Smooth muscle cell (in vitro differentiated cells): ENCODE measurements at regions not wholly inside any gene's neighbourhood (a gene's known extent, or its start where the extent isn't known, plus 50 kb on each side); places are given as distances from the start of the nearest gene placed in this dataset.
"Not testable (repeated sequence)": the region's sequence is repeated elsewhere in the genome, so short reads cannot be mapped to it uniquely, and the experiment has no call there.

ENCODE experiments used
- DNase-seq: peaks from one replicate; lab custom pipeline; 2025; ENCODE audit not compliant: unreplicated experiment; lab: John Stamatoyannopoulos, UW
- H2AFZ ChIP-seq: fragments of 200-600 bp; sonication (generic); 2 replicates; pipeline ENCODE4 v1.6.0; 2016; ENCODE audit warnings: antibody characterized with exemption, low read depth, mild to moderate bottlenecking
- H3F3A ChIP-seq: fragments of 200-600 bp; sonication (generic); 2 replicates; pipeline ENCODE4 v1.6.0; 2017; ENCODE audit warnings: antibody characterized with exemption, low read depth
- H3K27ac ChIP-seq: fragments of 200-600 bp; sonication (generic); 2 replicates; pipeline ENCODE4 v1.5.1; 2016; ENCODE audit warnings: low read depth, mild to moderate bottlenecking
- H3K27me3 ChIP-seq: fragments of 200-600 bp; sonication (generic); 2 replicates; pipeline ENCODE4 v1.6.1; 2016; ENCODE audit warnings: low read depth, mild to moderate bottlenecking
- H3K36me3 ChIP-seq: fragments of 200-600 bp; sonication (generic); 2 replicates; pipeline ENCODE4 v1.5.1; 2016; ENCODE audit warnings: low read depth
- H3K4me1 ChIP-seq: fragments of 200-600 bp; sonication (generic); 2 replicates; pipeline ENCODE4 v1.5.1; 2016; ENCODE audit warnings: low read depth
- H3K4me2 ChIP-seq: fragments of 200-600 bp; sonication (generic); 2 replicates; pipeline ENCODE4 v1.6.0; 2016; ENCODE audit warnings: mild to moderate bottlenecking
- H3K4me3 ChIP-seq: fragments of 200-600 bp; sonication (generic); 2 replicates; pipeline ENCODE4 v1.5.1; 2016; ENCODE audit warnings: mild to moderate bottlenecking
- H3K79me2 ChIP-seq: fragments of 200-600 bp; sonication (generic); 2 replicates; pipeline ENCODE4 v1.6.0; 2016; ENCODE audit warnings: low read depth, mild to moderate bottlenecking
- H3K9ac ChIP-seq: fragments of 200-600 bp; sonication (generic); 2 replicates; pipeline ENCODE4 v1.6.0; 2016; ENCODE audit warnings: low read depth
- H3K9me3 ChIP-seq: fragments of 200-600 bp; sonication (generic); replicated peaks from 2 replicates; pipeline ENCODE4 v1.5.1; 2016; ENCODE audit warnings: low read depth
- H4K20me1 ChIP-seq: fragments of 200-600 bp; sonication (generic); 2 replicates; pipeline ENCODE4 v1.6.0; 2016; ENCODE audit warnings: low read depth
- WGBS: methylation state at CpG from one replicate; pipeline ENCODE4 v1.1.7; 2016; ENCODE audit warnings: low lambda C conversion rate; 5-methylcytosine and 5-hydroxymethylcytosine counted together
- TF ChIP-seq, protein P1 (sequence below): fragments of 200-600 bp; sonication (generic); IDR thresholded peaks from 2 replicates; pipeline ENCODE4 v1.5.1; 2017; ENCODE audit warnings: borderline replicate concordance, mild to moderate bottlenecking, antibody characterized with exemption; ENCODE audit not compliant: insufficient read depth, poor library complexity, severe bottlenecking

DNA sequence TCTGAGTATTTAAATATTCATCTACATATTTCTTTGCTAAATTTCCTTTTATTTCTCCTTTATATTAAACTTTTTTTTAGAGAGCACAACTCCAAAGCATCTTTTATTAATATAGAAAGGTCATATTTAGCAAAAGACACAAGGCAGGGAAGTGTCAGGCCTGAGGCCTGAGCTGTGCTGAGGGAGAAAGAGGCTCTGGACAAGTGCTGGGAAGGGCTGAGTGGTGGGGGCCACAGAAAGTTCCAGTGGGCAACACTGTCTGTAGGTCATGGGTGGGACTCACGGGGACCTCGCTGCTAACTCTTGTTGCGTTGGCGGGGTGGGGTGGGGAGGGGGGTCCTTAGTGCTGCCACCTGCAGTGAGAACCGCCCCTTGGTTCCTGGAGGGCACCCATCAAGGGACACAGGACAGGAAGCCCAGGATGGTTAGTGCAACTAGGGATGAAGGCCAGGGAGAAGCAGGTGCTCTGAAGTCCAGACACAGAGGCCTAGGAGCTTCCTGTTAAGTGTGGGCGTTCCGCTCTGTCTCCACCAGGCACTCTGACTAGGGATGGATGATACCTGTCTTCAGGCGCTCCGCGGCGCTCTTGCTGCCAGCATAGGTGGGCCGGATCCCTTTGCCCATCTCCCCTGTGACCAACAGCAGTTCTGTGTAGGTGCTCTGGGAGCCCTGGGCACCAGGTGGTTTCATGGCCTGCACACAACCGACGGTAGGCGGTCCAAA lies 1510.5 kb downstream of the FOXD4L5 start:
- H3K4me2 ChIP-seq, H3F3A ChIP-seq, H3K4me1 ChIP-seq, H3K9ac ChIP-seq, H3K4me3 ChIP-seq, DNase-seq, H2AFZ ChIP-seq, H3K27ac ChIP-seq, H3K79me2 ChIP-seq, H4K20me1 ChIP-seq, H3K9me3 ChIP-seq, H3K27me3 ChIP-seq, H3K36me3 ChIP-seq: not testable (repeated sequence)
- WGBS = 79% methylated on average over 14 of the region's 15 CpGs

- H2AFZ ChIP-seq, H3K27ac ChIP-seq, H3K27me3 ChIP-seq, H3K4me1 ChIP-seq, DNase-seq, H3K79me2 ChIP-seq, H3K9me3 ChIP-seq, H3K36me3 ChIP-seq, H3F3A ChIP-seq, H4K20me1 ChIP-seq, H3K4me2 ChIP-seq, H3K4me3 ChIP-seq, H3K9ac ChIP-seq: not testable (repeated sequence)
- WGBS = 77% methylated on average over 13 of the region's 13 CpGs
Measured at GRCh38 chr9:63762230-63762629, 1522.8 kb downstream of the FOXD4L5 start.

GRCh38 chr9:63729021-63729420 lies 1556.0 kb downstream of the FOXD4L5 start:
- WGBS = 74% methylated on average over 4 of the region's 4 CpGs
- not testable (repeated sequence) for H4K20me1 ChIP-seq, H3K9ac ChIP-seq

GRCh38 chr9:63728287-63728686 lies 1556.7 kb downstream of the FOXD4L5 start:
- no peaks in the 10 kb centered on the region for H3K27me3 ChIP-seq
- no peak overlapping the region for H3K27ac ChIP-seq
- DNase-seq = no peak
- H3K9ac ChIP-seq = no peak overlapping the region
- H3K4me1 ChIP-seq = no peaks in the 10 kb centered on the region
- no peaks in the 10 kb centered on the region for H3K36me3 ChIP-seq
- H3F3A ChIP-seq = no peaks in the 10 kb centered on the region
- no peak overlapping the region for H3K4me3 ChIP-seq
- H2AFZ ChIP-seq = no peak overlapping the region
- no peak overlapping the region for H3K4me2 ChIP-seq
- 67% methylated on average over 3 of the region's 3 CpGs for WGBS
- no peaks in the 10 kb centered on the region for H4K20me1 ChIP-seq
- TF ChIP-seq, protein P1, sequence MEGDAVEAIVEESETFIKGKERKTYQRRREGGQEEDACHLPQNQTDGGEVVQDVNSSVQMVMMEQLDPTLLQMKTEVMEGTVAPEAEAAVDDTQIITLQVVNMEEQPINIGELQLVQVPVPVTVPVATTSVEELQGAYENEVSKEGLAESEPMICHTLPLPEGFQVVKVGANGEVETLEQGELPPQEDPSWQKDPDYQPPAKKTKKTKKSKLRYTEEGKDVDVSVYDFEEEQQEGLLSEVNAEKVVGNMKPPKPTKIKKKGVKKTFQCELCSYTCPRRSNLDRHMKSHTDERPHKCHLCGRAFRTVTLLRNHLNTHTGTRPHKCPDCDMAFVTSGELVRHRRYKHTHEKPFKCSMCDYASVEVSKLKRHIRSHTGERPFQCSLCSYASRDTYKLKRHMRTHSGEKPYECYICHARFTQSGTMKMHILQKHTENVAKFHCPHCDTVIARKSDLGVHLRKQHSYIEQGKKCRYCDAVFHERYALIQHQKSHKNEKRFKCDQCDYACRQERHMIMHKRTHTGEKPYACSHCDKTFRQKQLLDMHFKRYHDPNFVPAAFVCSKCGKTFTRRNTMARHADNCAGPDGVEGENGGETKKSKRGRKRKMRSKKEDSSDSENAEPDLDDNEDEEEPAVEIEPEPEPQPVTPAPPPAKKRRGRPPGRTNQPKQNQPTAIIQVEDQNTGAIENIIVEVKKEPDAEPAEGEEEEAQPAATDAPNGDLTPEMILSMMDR = no peak
- no peaks in the 10 kb centered on the region for H3K9me3 ChIP-seq
- H3K79me2 ChIP-seq = no peaks in the 10 kb centered on the region

More at GRCh38 chr9:63729021-63729420, 1556.0 kb downstream of the FOXD4L5 start:
- not testable (repeated sequence) for H3K79me2 ChIP-seq, DNase-seq, H3F3A ChIP-seq, H2AFZ ChIP-seq, H3K4me1 ChIP-seq, H3K4me2 ChIP-seq, H3K9me3 ChIP-seq, H3K36me3 ChIP-seq, H3K4me3 ChIP-seq, H3K27ac ChIP-seq, H3K27me3 ChIP-seq

DNA sequence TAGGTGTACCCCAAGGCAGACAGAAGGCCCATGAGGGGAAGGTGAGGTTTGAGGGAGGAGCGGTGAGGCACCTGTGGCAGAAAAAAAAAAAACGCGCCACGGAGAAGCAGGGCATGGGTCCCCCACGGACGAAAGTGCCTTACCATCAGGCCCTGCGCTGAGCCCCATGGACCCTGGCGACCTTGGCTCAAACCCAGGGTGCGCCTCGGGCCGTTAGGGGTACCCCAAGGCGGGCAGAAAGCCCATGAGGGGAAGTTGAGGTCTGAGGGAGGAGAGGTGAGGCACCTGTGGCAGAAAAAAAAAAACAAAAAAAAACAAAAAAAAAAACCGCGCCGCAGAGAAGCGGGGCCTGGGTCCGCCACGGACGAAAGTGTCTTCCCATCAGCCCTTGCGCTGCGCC lies 1576.7 kb downstream of the FOXD4L5 start:
- H3K27ac ChIP-seq, H3K79me2 ChIP-seq, H3K9ac ChIP-seq, H4K20me1 ChIP-seq, H3K27me3 ChIP-seq, H3K4me3 ChIP-seq, H3K4me1 ChIP-seq, H2AFZ ChIP-seq, H3F3A ChIP-seq, H3K36me3 ChIP-seq, DNase-seq, H3K9me3 ChIP-seq, H3K4me2 ChIP-seq: not testable (repeated sequence)
- 97% methylated on average over 15 of the region's 21 CpGs for WGBS

DNA sequence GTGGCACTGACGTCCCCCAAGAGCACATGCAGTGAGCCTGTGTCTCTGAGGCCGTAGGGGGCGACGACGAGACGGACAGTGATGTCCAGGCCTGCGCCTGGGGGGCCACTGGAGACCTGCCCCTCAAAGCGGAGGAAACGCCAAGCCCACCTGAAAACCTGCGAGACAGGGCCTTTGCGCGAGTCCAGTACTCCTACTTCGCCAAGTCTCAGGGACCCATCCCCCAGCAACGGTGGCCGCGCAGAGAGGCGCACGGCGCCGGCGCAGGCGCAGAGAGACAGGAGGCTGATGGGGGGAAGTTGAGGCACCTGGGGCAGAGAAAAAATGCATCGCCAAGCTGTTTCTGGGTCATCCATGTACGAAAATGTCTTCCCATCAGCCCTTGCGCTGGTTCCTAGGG lies 1580.6 kb downstream of the FOXD4L5 start:
- H4K20me1 ChIP-seq, H3F3A ChIP-seq, H3K27me3 ChIP-seq, H3K4me3 ChIP-seq, H3K79me2 ChIP-seq, H3K27ac ChIP-seq, H3K4me2 ChIP-seq, H3K9ac ChIP-seq, H3K4me1 ChIP-seq, H3K9me3 ChIP-seq, H3K36me3 ChIP-seq, DNase-seq, H2AFZ ChIP-seq: not testable (repeated sequence)
- 92% methylated on average over 25 of the region's 25 CpGs for WGBS

GRCh38 chr9:63703670-63704069 lies 1581.3 kb downstream of the FOXD4L5 start:
- not testable (repeated sequence) for H3K27me3 ChIP-seq, H3K4me2 ChIP-seq, H3K9me3 ChIP-seq, H2AFZ ChIP-seq, H3K79me2 ChIP-seq, H3K27ac ChIP-seq, H4K20me1 ChIP-seq, H3K36me3 ChIP-seq, H3F3A ChIP-seq, DNase-seq, H3K9ac ChIP-seq, H3K4me1 ChIP-seq
- peak overlapping the region; percentile 23 for H3K4me3 ChIP-seq
- 91% methylated on average over 33 of the region's 38 CpGs for WGBS

DNA sequence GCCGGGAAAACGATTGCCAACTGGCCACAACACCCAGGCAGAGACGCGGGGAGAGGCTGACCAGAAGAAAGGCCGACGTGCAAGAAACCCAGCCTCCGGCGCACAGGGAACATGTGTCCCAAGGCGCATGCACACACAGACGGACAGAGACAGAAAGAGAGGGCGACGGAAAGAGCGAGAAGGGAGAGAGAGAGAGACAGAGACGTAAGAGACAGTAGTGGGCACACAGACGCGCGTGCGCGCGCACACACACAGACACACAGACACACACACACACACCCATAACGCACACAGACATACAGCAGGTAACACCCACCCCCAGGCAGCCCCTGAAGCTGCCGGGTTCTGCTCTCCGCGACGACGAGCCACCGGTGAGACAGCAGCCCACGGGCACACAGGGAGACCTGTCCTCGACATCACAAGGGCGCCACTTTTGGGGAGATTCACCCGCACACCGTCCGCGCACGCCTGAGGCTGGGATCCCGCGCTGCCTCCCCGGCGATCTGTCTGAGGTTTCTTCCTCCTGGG lies 1581.8 kb downstream of the FOXD4L5 start:
- not testable (repeated sequence) for H3F3A ChIP-seq, H2AFZ ChIP-seq, H3K9ac ChIP-seq, H3K4me1 ChIP-seq, H3K27ac ChIP-seq, DNase-seq, H3K4me2 ChIP-seq, H3K36me3 ChIP-seq, H4K20me1 ChIP-seq, H3K27me3 ChIP-seq, H3K9me3 ChIP-seq, H3K79me2 ChIP-seq
- peak overlapping the region; percentile 23 for H3K4me3 ChIP-seq
- 96% methylated on average over 26 of the region's 39 CpGs for WGBS
